Stimulated activated CD4-positive, alpha-beta T cell treated with anti-CD3 and anti-CD28 coated beads, TNF-alpha, amount 100 ng/mL, for 1 hour (primary cell): ENCODE measurements at regions not wholly inside any gene's neighbourhood (a gene's known extent, or its start where the extent isn't known, plus 50 kb on each side); places are given as distances from the start of the nearest gene placed in this dataset.
"Not testable (repeated sequence)": the region's sequence is repeated elsewhere in the genome, so short reads cannot be mapped to it uniquely, and the experiment has no call there.

Experiments used
- DNase-seq, 3 donors: peaks; one replicate each; pipeline ENCODE4 v3.0.0-alpha.2; 2020; ENCODE audit warnings: low read depth in 3 of 3, low spot score in 1 of 3

GRCh38 chr17:37859451-37859850 is 64.8 kb upstream of the TBC1D3K start:
- no peak for DNase-seq

GRCh38 chr17:37858391-37858790 is 65.8 kb upstream of the TBC1D3K start:
- DNase-seq, result not testable (repeated sequence)

GRCh38 chr17:37856245-37856644 is 68.0 kb upstream of the TBC1D3K start:
- no peak for DNase-seq

GRCh38 chr17:37849617-37849972 is 74.6 kb upstream of the TBC1D3K start:
- no peak for DNase-seq

GRCh38 chr17:37848690-37849616 is 75.3 kb upstream of the TBC1D3K start:
- no peak for DNase-seq

- no peak for DNase-seq
Observed at GRCh38 chr17:37847811-37848331, 76.3 kb upstream of the TBC1D3K start.

- DNase-seq, result no peak
Observed at GRCh38 chr17:37847102-37847501, 77.1 kb upstream of the TBC1D3K start.

- DNase-seq, result no peak
Observed at GRCh38 chr17:37844977-37845293, 79.3 kb upstream of the TBC1D3K start.

- peak in 1 of 3 donors; percentile 34 for DNase-seq
Observed at GRCh38 chr17:37844158-37844976, 79.8 kb upstream of the TBC1D3K start.

- no peak for DNase-seq
Observed at GRCh38 chr17:37842401-37842800, 81.8 kb upstream of the TBC1D3K start.

GRCh38 chr17:37841232-37841631 is 83.0 kb upstream of the TBC1D3K start:
- no peak for DNase-seq

- no peak for DNase-seq
Observed at GRCh38 chr17:37840576-37840975, 83.6 kb upstream of the TBC1D3K start.

- no peak for DNase-seq
Observed at GRCh38 chr17:37839196-37839978, 84.8 kb upstream of the TBC1D3K start.

GRCh38 chr17:37838276-37838675 is 85.9 kb upstream of the TBC1D3K start:
- no peak for DNase-seq

- no peak for DNase-seq
Observed at GRCh38 chr17:37836593-37836992, 87.6 kb upstream of the TBC1D3K start.

- DNase-seq, result no peak
Observed at GRCh38 chr17:37834168-37834567, 89.3 kb upstream of the HNF1B start.

- no peak for DNase-seq
Observed at GRCh38 chr17:37833237-37833859, 88.5 kb upstream of the HNF1B start.

- no peak for DNase-seq
Observed at GRCh38 chr17:37831986-37832385, 87.1 kb upstream of the HNF1B start.

GRCh38 chr17:37831492-37831891 is 86.6 kb upstream of the HNF1B start:
- DNase-seq, result no peak

- DNase-seq, result no peak
Observed at GRCh38 chr17:37830151-37830993, 85.5 kb upstream of the HNF1B start.
